ENCODE measurements at regions not wholly inside any gene's neighbourhood (a gene's known extent, or its start where the extent isn't known, plus 50 kb on each side); places are given as distances from the start of the nearest gene placed in this dataset.

- no peak for TF ChIP-seq CTCF (IDR thresholded peaks at IDR 0.05)
Measured at GRCh38 chr14:29339494-29340172, 573.0 kb downstream of the FOXG1 start.

DNA sequence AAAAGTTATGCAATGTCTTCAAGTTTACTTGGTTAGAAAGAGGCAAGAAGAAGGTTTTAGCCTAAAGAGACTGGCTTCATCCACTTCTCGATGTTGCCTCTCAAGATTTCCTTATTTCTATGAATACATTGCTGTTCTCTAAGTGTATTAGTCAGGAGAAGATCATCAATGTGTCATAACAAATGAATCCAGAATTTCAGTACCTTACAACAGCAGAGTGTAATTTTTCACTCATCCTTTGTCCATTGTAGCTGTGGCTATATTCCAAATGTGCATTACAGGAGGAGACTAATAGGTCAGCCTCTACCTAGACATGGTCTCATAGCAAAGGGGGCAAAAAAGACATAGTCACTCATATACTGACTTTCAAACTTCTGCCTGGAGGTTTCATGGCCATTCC is 579.1 kb downstream of the PRKD1 start:
- no peak for TF ChIP-seq CTCF (IDR thresholded peaks at IDR 0.05)

DNA sequence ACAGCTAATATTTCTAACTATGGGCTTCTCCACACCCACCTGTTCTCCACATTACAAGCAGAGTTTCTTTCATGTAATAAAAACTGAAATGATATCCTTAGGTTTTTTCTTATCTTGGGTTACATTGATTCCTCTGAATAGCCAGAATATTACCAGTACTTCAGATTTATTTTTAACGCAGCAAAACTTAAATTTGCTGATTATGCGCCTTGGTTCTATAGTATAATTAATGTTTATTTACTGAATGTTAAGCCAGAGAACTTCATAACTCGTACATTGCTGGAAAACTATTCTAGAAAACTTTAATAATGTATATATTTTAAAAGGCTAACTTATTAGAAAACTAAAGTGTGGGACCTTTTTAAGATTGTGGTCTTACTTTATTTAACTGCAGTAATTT is 577.2 kb downstream of the PRKD1 start:
- no peak for TF ChIP-seq CTCF (IDR thresholded peaks at IDR 0.05)

GRCh38 chr14:29351996-29352705 is 575.5 kb downstream of the PRKD1 start:
- TF ChIP-seq CTCF (IDR thresholded peaks at IDR 0.05) = no peak

GRCh38 chr14:29352706-29353080 is 575.0 kb downstream of the PRKD1 start:
- TF ChIP-seq CTCF (IDR thresholded peaks at IDR 0.05) = no peak

GRCh38 chr14:29353513-29353912 is 574.1 kb downstream of the PRKD1 start:
- TF ChIP-seq CTCF (IDR thresholded peaks at IDR 0.05) = no peak

- TF ChIP-seq CTCF (IDR thresholded peaks at IDR 0.05) = no peak
Measured at GRCh38 chr14:29354486-29354885, 573.2 kb downstream of the PRKD1 start.
